Neural cell (in vitro differentiated cells): ENCODE measurements at regions not wholly inside any gene's neighbourhood (a gene's known extent, or its start where the extent isn't known, plus 50 kb on each side); places are given as distances from the start of the nearest gene placed in this dataset.

Experiments
- CTCF ChIP-seq: fragments of 450-650 bp; IDR thresholded peaks from 2 replicates; pipeline ENCODE4 v1.5.1; 2014; ENCODE audit warnings: antibody characterized with exemption, mild to moderate bottlenecking, moderate library complexity; ENCODE audit not compliant: poor library complexity, severe bottlenecking
- POLR2AphosphoS5 ChIP-seq: IDR thresholded peaks from 2 replicates; pipeline ENCODE4 v1.6.1; 2012
- RAD21 ChIP-seq: fragments of 450-650 bp; conservative IDR thresholded peaks from 2 replicates; pipeline ENCODE4 v1.6.1; 2014; ENCODE audit warnings: antibody characterized with exemption, mild to moderate bottlenecking, moderate library complexity

GRCh38 chr4:41359836-41360213 is 103.1 kb downstream of the UCHL1 start:
- TF ChIP-seq RAD21, result no peak
- TF ChIP-seq CTCF, result no peak
- TF ChIP-seq POLR2AphosphoS5, result no peak
